Duodenal mucosa (tissue), 2 donors: ENCODE measurements at regions not wholly inside any gene's neighbourhood (a gene's known extent, or its start where the extent isn't known, plus 50 kb on each side); places are given as distances from the start of the nearest gene placed in this dataset.

Experiments used
- H3K27ac ChIP-seq: one replicate; pipeline ENCODE4 v1.7.0; 2013; ENCODE audit warnings: low read depth, low read length
- H3K27me3 ChIP-seq, 2 donors: one replicate each; pipeline ENCODE4 v1.7.0; 2013; ENCODE audit warnings: low read length in 2 of 2, control low read depth in 1 of 2; ENCODE audit not compliant: insufficient read depth in 2 of 2, control insufficient read depth in 1 of 2
- H3K36me3 ChIP-seq, 2 donors: one replicate each; pipeline ENCODE4 v1.7.0; 2013; ENCODE audit warnings: low read length in 2 of 2, control low read depth in 1 of 2; ENCODE audit not compliant: insufficient read depth in 2 of 2, control insufficient read depth in 1 of 2
- H3K4me1 ChIP-seq, 2 donors: one replicate each; pipeline ENCODE4 v1.7.0; 2013; ENCODE audit warnings: low read length in 2 of 2, control low read depth in 1 of 2; ENCODE audit not compliant: insufficient read depth in 2 of 2, control insufficient read depth in 1 of 2
- H3K4me3 ChIP-seq, 2 donors: one replicate each; pipeline ENCODE4 v1.7.0; 2013; ENCODE audit warnings: low read length in 2 of 2, low read depth in 1 of 2
- H3K9ac ChIP-seq, 2 donors: one replicate each; pipeline ENCODE4 v1.7.0; 2013; ENCODE audit warnings: low read length in 2 of 2, low read depth in 1 of 2
- H3K9me3 ChIP-seq, 2 donors: one replicate each; pipeline ENCODE4 v1.7.0; 2013; ENCODE audit warnings: low read length in 2 of 2, control low read depth in 1 of 2; ENCODE audit not compliant: control insufficient read depth in 1 of 2

GRCh38 chr3:24578951-24579421, 84.3 kb upstream of the THRB start:
- H3K9me3 ChIP-seq = no peaks in the 10 kb centered on the region
- no peak overlapping the region for H3K27ac ChIP-seq
- H3K36me3 ChIP-seq = no peaks in the 10 kb centered on the region
- H3K27me3 ChIP-seq = peaks cover 0 to 9% of the 10 kb centered on the region in 2 donors
- H3K4me1 ChIP-seq = no peaks in the 10 kb centered on the region
- H3K4me3 ChIP-seq = no peak overlapping the region
- no peak overlapping the region for H3K9ac ChIP-seq

- H3K4me1 ChIP-seq = no peaks in the 10 kb centered on the region
- no peak overlapping the region for H3K27ac ChIP-seq
- no peak overlapping the region for H3K4me3 ChIP-seq
- H3K27me3 ChIP-seq = peaks cover 0 to 20% of the 10 kb centered on the region in 2 donors
- no peak overlapping the region for H3K9ac ChIP-seq
- H3K9me3 ChIP-seq = no peaks in the 10 kb centered on the region
- no peaks in the 10 kb centered on the region for H3K36me3 ChIP-seq
These were observed 88.1 kb upstream of the THRB start for GRCh38 chr3:24582431-24583403.

GRCh38 chr3:24586920-24587319, 92.3 kb upstream of the THRB start:
- Histone ChIP-seq H3K4me3 (no peak overlapping the region), H3K9ac (no peak overlapping the region), H3K36me3 (no peaks in the 10 kb centered on the region), H3K4me1 (peaks cover 11 to 20% of the 10 kb centered on the region in 2 donors), H3K27ac (no peak overlapping the region), H3K9me3 (no peaks in the 10 kb centered on the region), H3K27me3 (peaks cover 0 to 18% of the 10 kb centered on the region in 2 donors)

GRCh38 chr3:24588629-24589512, 94.2 kb upstream of the THRB start:
- H3K4me1 ChIP-seq = peaks cover 11 to 20% of the 10 kb centered on the region in 2 donors
- peaks cover 0 to 21% of the 10 kb centered on the region in 2 donors for H3K27me3 ChIP-seq
- H3K4me3 ChIP-seq = no peak overlapping the region
- H3K27ac ChIP-seq = no peak overlapping the region
- no peaks in the 10 kb centered on the region for H3K9me3 ChIP-seq
- no peaks in the 10 kb centered on the region for H3K36me3 ChIP-seq
- H3K9ac ChIP-seq = no peak overlapping the region

GRCh38 chr3:24589513-24589851, 94.8 kb upstream of the THRB start:
- H3K27ac ChIP-seq = no peak overlapping the region
- H3K36me3 ChIP-seq = no peaks in the 10 kb centered on the region
- H3K4me1 ChIP-seq = peaks cover 11 to 20% of the 10 kb centered on the region in 2 donors

GRCh38 chr3:24589931-24590880, 95.6 kb upstream of the THRB start:
- H3K4me3 ChIP-seq = no peak overlapping the region
- no peaks in the 10 kb centered on the region for H3K36me3 ChIP-seq
- peaks cover 0 to 23% of the 10 kb centered on the region in 2 donors for H3K27me3 ChIP-seq
- peaks cover 11 to 20% of the 10 kb centered on the region in 2 donors for H3K4me1 ChIP-seq
- H3K9ac ChIP-seq = no peak overlapping the region
- no peaks in the 10 kb centered on the region for H3K9me3 ChIP-seq
- H3K27ac ChIP-seq = no peak overlapping the region

More at GRCh38 chr3:24589513-24589851, 94.8 kb upstream of the THRB start:
- no peaks in the 10 kb centered on the region for H3K9me3 ChIP-seq
- no peak overlapping the region for H3K4me3 ChIP-seq
- H3K9ac ChIP-seq = no peak overlapping the region
- peaks cover 0 to 23% of the 10 kb centered on the region in 2 donors for H3K27me3 ChIP-seq

GRCh38 chr3:24591191-24591590, 96.5 kb upstream of the THRB start:
- peaks cover 11 to 20% of the 10 kb centered on the region in 2 donors for H3K4me1 ChIP-seq

GRCh38 chr3:24591661-24592555, 97.3 kb upstream of the THRB start:
- Histone ChIP-seq H3K27me3 (peaks cover 0 to 24% of the 10 kb centered on the region in 2 donors), H3K27ac (no peak overlapping the region), H3K9ac (no peak overlapping the region), H3K4me1 (peaks cover 11 to 20% of the 10 kb centered on the region in 2 donors), H3K36me3 (no peaks in the 10 kb centered on the region), H3K9me3 (no peaks in the 10 kb centered on the region), H3K4me3 (no peak overlapping the region)

More at GRCh38 chr3:24591191-24591590, 96.5 kb upstream of the THRB start:
- Histone ChIP-seq H3K36me3 (no peaks in the 10 kb centered on the region), H3K4me3 (no peak overlapping the region), H3K9me3 (no peaks in the 10 kb centered on the region), H3K27ac (no peak overlapping the region), H3K27me3 (peaks cover 0 to 23% of the 10 kb centered on the region in 2 donors), H3K9ac (no peak overlapping the region)
